Ramos (cell line): ENCODE measurements at regions not wholly inside any gene's neighbourhood (a gene's known extent, or its start where the extent isn't known, plus 50 kb on each side); places are given as distances from the start of the nearest gene placed in this dataset.

Experiments
- in situ Hi-C: fragments of 300-500 bp; cut with MboI; formaldehyde crosslinking; loops from one replicate; pipeline ENCODE4 v1.14.3; 2022; ENCODE audit warnings: low sequenced_read_pairs; ENCODE audit not compliant: unreplicated experiment

DNA sequence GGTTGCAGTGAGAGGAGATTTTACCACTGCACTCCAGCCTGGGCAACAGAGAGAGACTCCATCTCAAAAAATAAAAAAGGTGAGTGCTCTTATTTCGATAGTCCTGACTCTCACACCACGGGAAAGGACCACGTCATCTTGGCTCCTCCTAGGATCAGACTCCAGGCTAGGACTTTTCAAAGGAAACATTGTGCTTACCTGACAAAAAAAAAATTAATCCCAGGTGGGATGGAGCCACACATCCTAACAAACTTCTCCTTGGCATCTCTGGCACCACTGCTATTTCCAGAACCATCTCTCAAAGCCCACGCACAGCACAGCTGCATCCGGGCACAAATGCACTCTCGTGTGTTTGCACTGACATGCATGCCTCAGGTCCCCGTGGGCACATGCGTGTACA is 262.4 kb downstream of the ENGASE start:
- in situ Hi-C loops = no loop called here

DNA sequence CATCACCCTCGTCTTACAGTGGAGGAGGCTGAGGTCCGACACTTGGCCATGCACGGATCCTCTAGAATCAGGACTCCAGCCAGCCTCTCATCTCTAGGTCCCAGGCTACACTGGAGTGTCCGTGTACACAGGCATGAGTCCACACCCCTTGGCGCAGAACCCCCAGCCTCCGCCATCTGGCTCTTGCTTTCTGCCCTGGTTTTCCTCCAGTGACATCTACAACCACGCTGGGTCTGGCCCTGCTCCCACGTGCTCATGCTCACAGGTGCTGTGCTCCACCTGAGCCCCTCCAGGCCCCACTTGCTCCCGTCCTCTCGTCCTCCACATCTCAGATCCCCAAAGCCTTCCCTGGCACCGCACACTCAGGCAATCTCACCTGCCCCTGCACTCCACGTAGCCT is 260.8 kb downstream of the ENGASE start:
- in situ Hi-C loops = no loop called here

GRCh38 chr17:79332011-79332554 is 257.5 kb downstream of the ENGASE start:
- in situ Hi-C loops = no loop called here

GRCh38 chr17:79331492-79331891 is 256.9 kb downstream of the ENGASE start:
- in situ Hi-C loops = no loop called here

GRCh38 chr17:79330696-79331095 is 256.1 kb downstream of the ENGASE start:
- in situ Hi-C loops = no loop called here

DNA sequence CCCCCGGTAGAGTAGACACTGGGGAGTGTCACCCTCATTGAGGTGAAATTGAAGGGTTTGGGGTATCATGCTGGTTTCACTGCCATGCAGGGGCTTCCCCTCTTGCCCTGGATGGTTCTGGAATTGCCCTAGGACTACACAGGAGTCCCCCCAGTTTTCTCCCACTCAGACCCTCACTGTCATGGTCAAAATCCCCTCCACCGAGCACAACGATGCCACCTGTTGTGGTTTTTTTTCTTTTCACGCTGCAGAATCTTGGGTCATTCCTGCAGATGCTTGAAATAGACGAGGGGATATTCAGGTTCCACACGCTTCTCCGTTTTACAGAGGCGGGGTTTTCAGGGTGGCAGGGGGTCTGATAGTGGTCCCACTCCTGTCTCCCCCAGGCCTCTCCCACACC is 255.6 kb downstream of the ENGASE start:
- in situ Hi-C loops = no loop called here

GRCh38 chr17:79326814-79327213 is 252.2 kb downstream of the ENGASE start:
- in situ Hi-C loops = no loop called here

DNA sequence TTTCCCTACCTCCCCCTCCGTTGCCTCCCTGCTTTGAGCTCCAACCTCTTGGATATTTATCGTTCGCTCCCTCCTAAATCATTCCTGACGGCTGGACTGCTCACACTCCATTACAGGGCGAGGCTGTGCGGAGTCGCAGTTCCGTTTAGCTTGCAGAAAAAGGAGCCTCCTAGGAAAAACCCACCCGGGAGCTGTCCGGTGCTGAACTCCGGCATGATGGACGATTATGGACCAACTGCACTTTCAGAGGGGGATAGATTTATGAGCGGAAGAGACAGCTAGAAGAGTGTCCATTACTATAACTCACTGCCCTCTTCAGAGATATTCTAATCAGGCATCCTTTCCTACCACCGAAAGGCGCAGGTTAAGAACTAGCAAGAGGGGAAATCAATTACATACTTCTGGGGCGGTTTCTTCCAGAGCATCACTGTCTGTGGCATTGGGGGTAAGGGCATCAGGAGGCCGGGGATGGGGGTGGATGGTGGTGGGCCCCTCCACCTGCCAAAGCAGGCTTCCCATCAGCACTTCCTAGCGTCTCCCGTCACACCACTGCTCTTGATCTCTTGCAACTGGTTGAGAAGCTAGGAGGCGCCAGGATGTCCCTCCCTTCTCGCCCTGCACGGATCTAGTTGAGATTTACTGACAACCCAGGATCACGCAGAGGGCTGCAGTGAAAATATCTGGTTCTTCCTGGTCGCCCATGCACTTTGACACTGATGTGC is 251.2 kb downstream of the ENGASE start:
- in situ Hi-C loops = no loop called here

DNA sequence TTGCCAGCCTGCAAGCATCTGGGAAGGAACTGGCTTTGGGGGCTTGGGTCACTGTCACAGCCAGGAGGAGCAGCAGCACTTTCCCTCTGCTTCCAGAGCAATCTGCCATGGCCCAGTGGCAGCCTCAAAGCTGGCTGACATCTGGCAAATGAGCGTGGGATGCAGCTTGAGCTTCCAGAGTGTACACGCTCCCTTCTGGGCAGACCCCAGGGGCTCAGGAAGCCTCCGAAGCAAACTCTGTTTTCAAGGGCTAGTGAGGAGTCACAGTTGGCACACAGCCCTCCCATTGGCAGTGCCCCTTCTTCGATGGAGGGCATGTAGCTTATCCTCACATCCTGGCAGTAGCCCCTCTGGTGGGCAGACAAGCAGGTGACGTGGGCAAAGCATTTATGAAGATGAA is 249.6 kb downstream of the ENGASE start:
- in situ Hi-C loops = no loop called here

DNA sequence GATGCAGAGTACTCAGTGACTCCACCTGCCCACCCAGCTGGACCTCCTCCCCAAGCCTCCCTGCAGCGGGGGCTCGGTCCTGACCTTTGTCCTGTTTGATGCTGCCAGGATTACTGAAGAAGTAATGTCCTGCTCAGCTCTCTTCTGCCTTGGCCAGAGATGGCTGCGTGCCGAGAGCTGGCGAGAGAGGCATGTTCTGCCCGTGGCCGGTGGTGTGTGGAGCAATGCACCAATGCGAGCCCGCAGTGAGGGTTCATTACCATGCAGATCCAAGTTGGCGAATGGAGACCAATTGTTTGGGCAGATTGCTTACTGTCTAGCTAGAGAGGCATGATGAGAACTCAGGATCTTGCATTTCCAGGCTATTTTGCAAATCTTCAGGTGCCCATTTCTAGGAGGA is 248.9 kb downstream of the ENGASE start:
- in situ Hi-C loops = no loop called here

- in situ Hi-C loops = no loop called here
Observed at GRCh38 chr17:79322211-79323123, 247.8 kb downstream of the ENGASE start.

- in situ Hi-C loops = no loop called here
Observed at GRCh38 chr17:79320331-79320730, 245.7 kb downstream of the ENGASE start.

DNA sequence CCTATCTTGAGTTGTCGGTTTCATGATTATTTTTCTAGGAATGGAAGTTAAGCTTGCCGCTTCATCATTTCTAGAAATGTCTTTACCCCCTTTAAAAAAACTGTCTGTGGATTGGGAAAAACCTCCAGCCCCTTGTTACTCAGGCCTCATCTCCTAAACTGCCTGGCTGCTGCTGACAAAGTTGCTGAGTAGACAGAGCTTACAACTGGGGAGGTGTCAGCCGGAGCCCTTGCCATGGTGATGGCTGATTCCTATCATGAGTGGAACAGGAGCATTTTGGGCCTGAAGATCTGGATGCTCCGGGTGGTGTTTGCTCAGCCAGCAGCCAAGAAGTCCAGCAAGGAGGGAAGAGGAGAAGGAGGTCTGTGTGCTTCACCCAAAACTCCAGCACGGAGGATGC is 243.3 kb downstream of the ENGASE start:
- in situ Hi-C loops = no loop called here

DNA sequence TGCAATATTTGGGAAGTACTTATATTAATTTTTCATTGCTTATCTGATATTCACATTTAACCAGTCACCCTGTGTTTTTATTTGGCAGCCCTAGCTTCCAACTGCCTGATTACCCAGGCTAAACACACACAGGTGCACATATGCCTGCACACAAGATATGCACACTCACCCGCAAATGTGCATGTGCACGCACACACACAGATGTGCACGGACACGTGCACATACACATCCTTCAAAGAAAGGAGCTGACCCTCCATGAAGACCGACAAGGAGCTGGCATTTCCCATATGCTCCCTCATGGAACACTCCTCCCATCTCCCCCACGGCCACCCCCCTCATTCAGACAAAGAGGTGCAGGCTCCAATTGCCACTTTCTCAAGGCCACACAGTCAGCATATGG is 242.2 kb downstream of the ENGASE start:
- in situ Hi-C loops = no loop called here

DNA sequence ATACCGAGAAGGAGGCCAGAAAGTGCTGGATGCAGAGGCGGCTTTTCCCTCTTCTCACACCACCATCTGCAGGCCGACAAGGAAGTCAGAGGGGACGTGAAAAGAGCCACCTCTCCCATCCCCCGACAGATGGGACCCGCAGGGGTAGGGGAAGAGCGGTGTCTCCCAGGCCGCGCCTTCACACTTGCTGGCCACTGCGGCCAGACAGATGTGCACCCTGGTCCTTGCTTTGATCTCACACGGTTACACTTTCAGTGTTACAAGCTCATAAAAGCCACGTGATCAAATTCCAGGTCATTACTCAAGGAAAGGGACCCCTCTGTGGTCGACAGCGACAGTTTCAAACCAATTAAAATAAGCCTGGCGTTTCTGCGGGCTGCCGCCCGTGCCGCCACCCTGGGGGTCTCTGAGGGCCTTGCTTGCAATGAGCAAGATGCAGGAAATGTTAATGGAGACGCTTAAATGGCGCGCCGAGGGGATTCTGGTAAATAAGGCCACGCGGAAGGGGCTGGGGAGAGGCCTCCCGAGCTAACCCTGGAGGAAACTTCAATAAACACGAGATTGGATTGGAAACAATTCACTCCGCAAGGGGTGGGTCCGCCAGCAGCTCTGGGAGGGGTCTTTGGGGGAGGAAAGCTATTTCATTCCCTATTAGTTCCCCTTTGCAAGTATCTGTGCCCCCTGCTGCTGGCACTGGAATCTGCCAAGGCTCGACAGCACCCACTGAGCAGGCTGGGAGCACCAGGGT is 240.9 kb downstream of the ENGASE start:
- in situ Hi-C loops = no loop called here

DNA sequence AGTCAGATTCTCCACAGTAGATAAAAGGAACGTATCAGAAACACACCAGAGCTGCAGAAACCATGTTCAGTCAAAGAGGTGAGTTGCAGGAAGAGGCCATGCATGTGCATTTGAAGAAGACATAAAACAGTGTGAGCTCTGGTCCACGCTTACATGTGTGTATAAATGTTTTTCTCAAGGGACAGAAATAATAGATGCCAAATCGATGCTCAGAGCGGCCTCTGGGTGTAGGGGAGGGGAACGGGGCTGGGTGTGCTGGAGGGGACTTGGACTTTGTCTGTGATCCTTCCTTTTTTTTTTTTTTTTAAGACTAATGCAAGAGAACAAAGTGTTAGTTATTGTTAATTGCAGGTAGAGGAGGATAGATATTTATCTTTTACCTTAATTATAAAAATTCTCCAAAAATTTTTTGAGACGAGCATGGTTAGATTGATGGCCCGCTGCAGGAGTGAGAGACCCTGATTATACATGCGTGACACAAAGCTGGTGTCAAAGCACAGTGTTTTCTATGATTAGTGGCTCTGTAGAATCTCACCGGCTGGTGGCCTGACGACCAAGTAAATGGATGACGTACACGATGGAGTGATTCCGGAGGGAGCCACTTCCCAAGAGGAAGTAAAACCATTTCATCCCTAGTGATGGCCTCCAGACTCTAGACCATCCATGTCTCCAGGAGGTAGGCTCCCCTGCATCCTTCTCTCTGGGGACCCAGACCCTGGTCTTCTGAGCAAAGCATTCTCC is 240.2 kb downstream of the ENGASE start:
- in situ Hi-C loops = no loop called here

GRCh38 chr17:79311373-79311772 is 236.7 kb downstream of the ENGASE start:
- in situ Hi-C loops = no loop called here

DNA sequence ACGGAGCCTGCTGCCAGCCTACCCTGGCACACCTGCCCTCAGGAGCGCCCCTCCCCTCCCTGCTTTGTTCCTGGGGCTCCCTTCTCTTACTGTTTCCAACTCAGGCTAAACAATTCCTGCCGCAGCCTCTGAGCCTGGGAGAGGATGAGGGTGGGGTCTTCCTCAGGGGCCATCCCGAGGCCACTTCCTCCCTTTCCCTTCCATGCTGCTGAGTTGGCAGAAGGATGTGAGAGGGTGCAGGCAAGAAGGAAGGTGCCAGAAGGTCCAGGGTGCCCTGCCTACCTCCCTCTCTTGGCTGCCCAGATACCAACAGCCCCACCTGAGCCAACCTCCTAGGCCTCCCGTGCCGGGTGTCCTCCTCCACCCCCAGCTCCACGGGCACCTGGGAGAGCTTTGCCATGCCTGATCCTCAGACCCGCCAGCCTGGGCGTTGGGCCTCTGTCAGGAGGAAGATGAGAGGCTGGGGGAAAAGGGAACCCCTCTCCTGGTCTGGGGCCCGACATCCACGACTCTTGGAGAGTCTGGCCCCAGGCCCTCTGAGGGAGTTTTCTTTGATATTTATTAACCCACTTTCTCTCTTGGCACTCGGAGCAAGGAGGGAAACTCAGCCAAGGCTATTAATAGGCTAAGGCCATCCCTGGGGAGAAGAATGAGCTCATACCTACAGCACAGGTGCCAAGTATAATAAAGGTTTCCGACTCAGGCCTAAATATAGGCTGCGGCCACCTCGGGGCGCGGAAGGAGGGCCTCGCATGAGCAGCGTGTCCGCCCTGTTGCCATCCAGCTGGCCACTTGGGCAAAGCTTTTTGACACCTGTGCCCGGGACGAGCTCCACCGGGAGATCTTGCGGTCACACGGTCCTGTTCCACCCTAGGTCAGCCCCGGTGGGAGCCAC is 232.0 kb downstream of the ENGASE start:
- in situ Hi-C loops = no loop called here
